HepG2 (cell line): ENCODE measurements at regions not wholly inside any gene's neighbourhood (a gene's known extent, or its start where the extent isn't known, plus 50 kb on each side); places are given as distances from the start of the nearest gene placed in this dataset.

Experiments used
- ATF1 ChIP-seq: IDR thresholded peaks from 2 replicates; pipeline ENCODE4 v1.6.1; 2016; ENCODE audit warnings: mild to moderate bottlenecking, control low read depth
- POLR2AphosphoS5 ChIP-seq: IDR thresholded peaks from 2 replicates; pipeline ENCODE4 v1.6.1; 2012; ENCODE audit warnings: low read depth, low read length
- ZEB1 ChIP-seq: IDR thresholded peaks from 2 replicates; pipeline ENCODE4 v1.6.1; 2012; ENCODE audit warnings: mild to moderate bottlenecking, low read depth, inconsistent platforms; ENCODE audit not compliant: insufficient replicate concordance
- ZNF644 ChIP-seq: IDR thresholded peaks from 2 replicates; pipeline ENCODE4 v1.6.1; 2016; ENCODE audit warnings: low read depth

- no peak for TF ChIP-seq ATF1
- no peak for TF ChIP-seq ZNF644
- TF ChIP-seq ZEB1: no peak
- no peak for TF ChIP-seq POLR2AphosphoS5
Observed at GRCh38 chr18:10100196-10100595, 186.4 kb downstream of the VAPA start.
